HepG2 (cell line): ENCODE measurements at regions not wholly inside any gene's neighbourhood (a gene's known extent, or its start where the extent isn't known, plus 50 kb on each side); places are given as distances from the start of the nearest gene placed in this dataset.

Experiments used
- ARID5B ChIP-seq: IDR thresholded peaks from 2 replicates; pipeline ENCODE4 v1.4.0; 2020; ENCODE audit warnings: mild to moderate bottlenecking, missing genetic modification reagents
- BCL6 ChIP-seq: IDR thresholded peaks from 2 replicates; pipeline ENCODE4 v1.6.1; 2016; ENCODE audit warnings: missing genetic modification reagents, missing compliant biosample characterization
- FLYWCH1 ChIP-seq: sonication (generic); formaldehyde crosslinking; IDR thresholded peaks from 2 replicates; pipeline ENCODE4 v1.8.1; 2023; ENCODE audit warnings: mild to moderate bottlenecking, missing genetic modification reagents
- FOXA3 ChIP-seq: IDR thresholded peaks from 2 replicates; pipeline ENCODE4 v1.6.1; 2016; ENCODE audit warnings: missing genetic modification reagents, missing compliant biosample characterization
- FOXK1 ChIP-seq: sonication (generic); formaldehyde crosslinking; IDR thresholded peaks from 2 replicates; pipeline ENCODE4 v1.4.0; 2020; ENCODE audit warnings: low read depth, missing genetic modification reagents, borderline replicate concordance
- HMG20A ChIP-seq: IDR thresholded peaks from 2 replicates; pipeline ENCODE4 v1.6.1; 2016; ENCODE audit warnings: borderline replicate concordance
- KMT2B ChIP-seq: IDR thresholded peaks from 2 replicates; pipeline ENCODE4 v1.6.1; 2016; ENCODE audit warnings: missing genetic modification reagents, missing compliant biosample characterization
- MAX ChIP-seq: IDR thresholded peaks from 2 replicates; pipeline ENCODE4 v1.6.1; 2012; ENCODE audit warnings: inconsistent platforms
- MXI1 ChIP-seq: IDR thresholded peaks from 3 replicates; pipeline ENCODE4 v1.6.1; 2012; ENCODE audit warnings: low read depth, low read length, inconsistent platforms, borderline replicate concordance
- NR2F1 ChIP-seq, 2 experiments: fragments of 450-650 bp in 1 of 2; formaldehyde crosslinking in 1 of 2; IDR thresholded peaks; 2 replicates each; pipeline versions ENCODE4 v1.5.0 to v1.6.1; 2016 to 2020; ENCODE audit warnings: mild to moderate bottlenecking in 1 of 2, missing compliant biosample characterization in 1 of 2, missing genetic modification reagents in 1 of 2, moderate library complexity in 1 of 2
- POLR2G ChIP-seq: fragments of 200-400 bp; formaldehyde crosslinking; IDR thresholded peaks from 2 replicates; pipeline ENCODE4 v1.6.1; 2018; ENCODE audit warnings: mild to moderate bottlenecking, low read depth, low read length, moderate library complexity
- SOX13 ChIP-seq, 3 experiments: fragments of 450-650 bp in 1 of 3; sonication (generic) in 1 of 3; formaldehyde crosslinking in 1 of 3; IDR thresholded peaks in 2 of 3; conservative IDR thresholded peaks in 1 of 3; 2 replicates each; pipeline versions ENCODE4 v1.5.0 to v1.6.1; 2016 to 2020; ENCODE audit warnings: antibody characterized with exemption in 1 of 3, mild to moderate bottlenecking in 1 of 3, missing compliant biosample characterization in 1 of 3, missing genetic modification reagents in 1 of 3, moderate library complexity in 1 of 3
- ZNF564 ChIP-seq: sonication (generic); formaldehyde crosslinking; IDR thresholded peaks from 2 replicates; pipeline ENCODE4 v1.8.1; 2023; ENCODE audit warnings: mild to moderate bottlenecking, missing genetic modification reagents
- TF ChIP-seq, protein P1 (sequence below): IDR thresholded peaks from 2 replicates; pipeline ENCODE4 v1.6.1; 2016; ENCODE audit warnings: missing compliant biosample characterization, missing genetic modification reagents, borderline replicate concordance
- TF ChIP-seq, protein P2 (sequence below): sonication (generic); formaldehyde crosslinking; IDR thresholded peaks from 2 replicates; pipeline ENCODE4 v1.4.0; 2020; ENCODE audit warnings: missing genetic modification reagents, borderline replicate concordance
- TF ChIP-seq, protein P3 (sequence below): sonication (generic); IDR thresholded peaks from 2 replicates; pipeline ENCODE4 v1.6.1; 2016; ENCODE audit warnings: low read depth, borderline replicate concordance

DNA sequence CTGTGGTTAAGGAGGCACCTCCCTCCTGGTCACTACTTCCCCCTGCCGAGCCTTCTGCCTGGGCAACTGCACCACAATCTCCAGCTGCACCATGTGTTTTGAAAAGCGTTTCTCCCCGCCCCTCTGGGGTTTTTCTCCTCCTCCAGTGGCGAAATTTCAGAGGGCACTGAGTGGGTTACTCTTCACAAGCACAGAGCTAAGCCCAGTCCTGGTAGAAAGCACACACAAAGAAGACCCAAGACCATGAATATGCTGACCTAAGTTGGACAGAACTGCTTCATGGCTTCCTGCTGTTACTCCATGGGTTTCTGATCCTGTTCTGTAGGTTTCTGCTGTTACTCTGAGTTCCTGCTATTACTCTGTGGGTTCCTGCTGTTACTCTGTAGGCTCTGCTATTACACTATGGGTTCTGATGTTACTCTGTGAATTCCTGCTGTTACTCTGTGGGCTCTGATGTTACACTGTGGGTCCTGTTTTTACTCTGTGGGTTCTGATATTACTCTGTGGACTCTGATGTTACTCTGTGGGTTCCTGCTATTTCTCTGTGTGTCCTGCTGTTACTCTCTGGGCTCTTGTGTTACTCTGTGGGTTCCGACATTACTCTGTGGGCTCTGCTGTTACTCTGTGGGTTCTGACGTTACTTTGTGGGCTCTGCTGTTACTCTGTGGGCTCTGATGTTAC, 216.6 kb downstream of the RTP5 start (continued):
- TF ChIP-seq ARID5B (CRISPR knock-in tag): peak; percentile 34; the same call in 1 of the 2 replicates
- peak; percentile 91 for TF ChIP-seq POLR2G
- peak; percentile 40 for TF ChIP-seq FOXA3 (CRISPR knock-in tag)
- TF ChIP-seq BCL6: peak; percentile 12; the same call in 1 of the 2 replicates
- TF ChIP-seq FOXK1 (CRISPR knock-in tag): peak; percentile 10; the same call in 1 of the 2 replicates
- TF ChIP-seq, protein P1, sequence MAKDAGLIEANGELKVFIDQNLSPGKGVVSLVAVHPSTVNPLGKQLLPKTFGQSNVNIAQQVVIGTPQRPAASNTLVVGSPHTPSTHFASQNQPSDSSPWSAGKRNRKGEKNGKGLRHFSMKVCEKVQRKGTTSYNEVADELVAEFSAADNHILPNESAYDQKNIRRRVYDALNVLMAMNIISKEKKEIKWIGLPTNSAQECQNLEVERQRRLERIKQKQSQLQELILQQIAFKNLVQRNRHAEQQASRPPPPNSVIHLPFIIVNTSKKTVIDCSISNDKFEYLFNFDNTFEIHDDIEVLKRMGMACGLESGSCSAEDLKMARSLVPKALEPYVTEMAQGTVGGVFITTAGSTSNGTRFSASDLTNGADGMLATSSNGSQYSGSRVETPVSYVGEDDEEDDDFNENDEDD (CRISPR knock-in tag): no peak
- TF ChIP-seq MXI1: peak; percentile 38; the same call in 1 of the 3 replicates
- TF ChIP-seq, protein P2, sequence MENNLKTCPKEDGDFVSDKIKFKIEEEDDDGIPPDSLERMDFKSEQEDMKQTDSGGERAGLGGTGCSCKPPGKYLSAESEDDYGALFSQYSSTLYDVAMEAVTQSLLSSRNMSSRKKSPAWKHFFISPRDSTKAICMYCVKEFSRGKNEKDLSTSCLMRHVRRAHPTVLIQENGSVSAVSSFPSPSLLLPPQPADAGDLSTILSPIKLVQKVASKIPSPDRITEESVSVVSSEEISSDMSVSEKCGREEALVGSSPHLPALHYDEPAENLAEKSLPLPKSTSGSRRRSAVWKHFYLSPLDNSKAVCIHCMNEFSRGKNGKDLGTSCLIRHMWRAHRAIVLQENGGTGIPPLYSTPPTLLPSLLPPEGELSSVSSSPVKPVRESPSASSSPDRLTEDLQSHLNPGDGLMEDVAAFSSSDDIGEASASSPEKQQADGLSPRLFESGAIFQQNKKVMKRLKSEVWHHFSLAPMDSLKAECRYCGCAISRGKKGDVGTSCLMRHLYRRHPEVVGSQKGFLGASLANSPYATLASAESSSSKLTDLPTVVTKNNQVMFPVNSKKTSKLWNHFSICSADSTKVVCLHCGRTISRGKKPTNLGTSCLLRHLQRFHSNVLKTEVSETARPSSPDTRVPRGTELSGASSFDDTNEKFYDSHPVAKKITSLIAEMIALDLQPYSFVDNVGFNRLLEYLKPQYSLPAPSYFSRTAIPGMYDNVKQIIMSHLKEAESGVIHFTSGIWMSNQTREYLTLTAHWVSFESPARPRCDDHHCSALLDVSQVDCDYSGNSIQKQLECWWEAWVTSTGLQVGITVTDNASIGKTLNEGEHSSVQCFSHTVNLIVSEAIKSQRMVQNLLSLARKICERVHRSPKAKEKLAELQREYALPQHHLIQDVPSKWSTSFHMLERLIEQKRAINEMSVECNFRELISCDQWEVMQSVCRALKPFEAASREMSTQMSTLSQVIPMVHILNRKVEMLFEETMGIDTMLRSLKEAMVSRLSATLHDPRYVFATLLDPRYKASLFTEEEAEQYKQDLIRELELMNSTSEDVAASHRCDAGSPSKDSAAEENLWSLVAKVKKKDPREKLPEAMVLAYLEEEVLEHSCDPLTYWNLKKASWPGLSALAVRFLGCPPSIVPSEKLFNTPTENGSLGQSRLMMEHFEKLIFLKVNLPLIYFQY (CRISPR knock-in tag): 0 out of 2 replicates have a peak, but pooled peaks have one; percentile 41
- 0 out of 4 replicates have a peak, but pooled peaks of 1 of the 2 experiments have one; percentile 13 for TF ChIP-seq NR2F1 (CRISPR knock-in tag; IDR thresholded peaks at IDR 0.05)
- peak; percentile 66 for TF ChIP-seq MAX
- no peak for TF ChIP-seq ZNF564 (CRISPR knock-in tag)
- TF ChIP-seq SOX13 (IDR thresholded peaks at IDR 0.05): no peak
- peak in 1 of 2 experiments; percentile 27; a peak in 1 of 4 replicates for TF ChIP-seq SOX13 (CRISPR knock-in tag; conservative IDR thresholded peaks at IDR 0.05 in 1 of 2, IDR thresholded peaks at IDR 0.05 in 1 of 2)
- TF ChIP-seq, protein P3, sequence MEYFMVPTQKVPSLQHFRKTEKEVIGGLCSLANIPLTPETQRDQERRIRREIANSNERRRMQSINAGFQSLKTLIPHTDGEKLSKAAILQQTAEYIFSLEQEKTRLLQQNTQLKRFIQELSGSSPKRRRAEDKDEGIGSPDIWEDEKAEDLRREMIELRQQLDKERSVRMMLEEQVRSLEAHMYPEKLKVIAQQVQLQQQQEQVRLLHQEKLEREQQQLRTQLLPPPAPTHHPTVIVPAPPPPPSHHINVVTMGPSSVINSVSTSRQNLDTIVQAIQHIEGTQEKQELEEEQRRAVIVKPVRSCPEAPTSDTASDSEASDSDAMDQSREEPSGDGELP: peak; percentile 53; the same call in 1 of the 2 replicates
- no peak for TF ChIP-seq FLYWCH1 (CRISPR knock-in tag)
- TF ChIP-seq KMT2B (CRISPR knock-in tag): 0 out of 2 replicates have a peak, but pooled peaks have one; percentile 28
- TF ChIP-seq HMG20A (CRISPR knock-in tag): peak; percentile 36; the same call in 1 of the 2 replicates
